IPS-NIHi7 (cell line): ENCODE measurements at regions not wholly inside any gene's neighbourhood (a gene's known extent, or its start where the extent isn't known, plus 50 kb on each side); places are given as distances from the start of the nearest gene placed in this dataset.
"Not testable (repeated sequence)": the region's sequence is repeated elsewhere in the genome, so short reads cannot be mapped to it uniquely, and the experiment has no call there.

Source experiments
- DNase-seq: peaks from one replicate; pipeline ENCODE4 v3.0.0; 2012; ENCODE audit warnings: mixed read lengths; ENCODE audit errors: extremely low spot score

DNA sequence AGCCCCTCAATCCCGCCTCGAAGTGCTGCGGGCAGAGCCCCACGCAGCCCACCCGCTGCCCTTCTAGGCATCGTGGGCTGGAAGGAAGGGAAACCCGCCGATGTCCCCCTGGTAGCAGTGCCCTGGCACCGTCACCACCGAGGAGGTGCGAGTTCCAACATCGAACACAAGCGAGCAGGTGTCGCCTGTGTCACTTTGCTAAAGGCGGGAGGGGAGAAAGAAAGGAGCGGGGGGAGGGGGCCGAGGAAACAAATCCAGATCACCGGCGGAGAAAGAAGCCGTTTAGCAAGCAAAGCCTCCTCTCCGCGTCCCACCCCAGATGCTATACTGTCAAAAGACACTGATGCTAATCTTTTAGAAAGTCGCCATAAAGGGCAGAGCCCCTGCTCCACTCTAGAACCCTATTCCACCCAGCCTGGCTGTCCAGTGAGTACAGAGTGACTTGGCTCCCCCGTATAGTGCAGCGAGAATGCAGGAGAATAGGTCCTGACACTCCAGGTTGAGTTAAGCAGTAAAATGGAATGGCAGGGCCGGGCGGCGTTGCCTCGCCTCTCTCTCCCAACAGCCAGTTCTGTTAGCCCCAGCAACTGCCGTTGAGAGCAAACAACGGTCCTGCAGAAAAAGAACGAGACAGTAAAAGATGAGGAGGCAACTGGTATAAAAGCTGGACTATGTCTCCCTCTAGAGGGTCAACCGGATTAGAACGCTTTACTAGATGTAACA lies 67.9 kb upstream of the USP15 start:
- peak; percentile 80 for DNase-seq

DNA sequence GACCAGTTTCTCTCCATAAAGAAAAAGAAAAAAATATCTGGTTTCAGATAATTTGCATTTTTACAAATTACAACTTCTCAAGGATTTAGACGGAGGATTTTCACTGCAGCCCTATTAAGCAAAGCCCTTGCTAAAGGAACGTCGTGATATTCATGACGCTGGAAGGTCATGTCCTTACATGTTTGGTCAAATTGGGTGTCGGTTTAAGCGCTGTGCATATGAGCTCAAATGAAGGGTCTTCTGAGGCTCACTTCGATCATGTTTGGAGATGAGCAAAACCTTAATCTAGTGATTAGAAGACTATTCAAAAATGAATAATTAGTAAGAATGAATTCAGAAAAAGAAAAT lies 67.3 kb upstream of the USP15 start:
- DNase-seq, result no peak

DNA sequence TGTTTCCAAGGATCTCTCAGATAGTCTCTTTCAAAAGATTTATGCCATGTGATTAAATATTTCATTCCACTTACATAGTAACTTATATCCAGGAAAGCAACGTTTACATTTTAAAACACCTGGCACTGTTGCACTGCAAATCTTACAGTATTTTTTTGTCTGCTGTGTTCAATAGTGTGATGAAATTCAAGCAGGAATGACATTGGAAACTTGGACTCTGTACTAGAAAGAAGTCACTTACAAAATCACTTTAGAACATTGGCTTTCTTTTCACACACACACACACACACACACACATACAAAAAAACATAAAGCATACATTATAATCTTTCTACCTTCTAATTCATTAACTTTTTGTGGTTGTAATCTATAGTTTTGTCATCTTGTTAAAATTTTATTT lies 66.2 kb upstream of the USP15 start:
- DNase-seq, result no peak

DNA sequence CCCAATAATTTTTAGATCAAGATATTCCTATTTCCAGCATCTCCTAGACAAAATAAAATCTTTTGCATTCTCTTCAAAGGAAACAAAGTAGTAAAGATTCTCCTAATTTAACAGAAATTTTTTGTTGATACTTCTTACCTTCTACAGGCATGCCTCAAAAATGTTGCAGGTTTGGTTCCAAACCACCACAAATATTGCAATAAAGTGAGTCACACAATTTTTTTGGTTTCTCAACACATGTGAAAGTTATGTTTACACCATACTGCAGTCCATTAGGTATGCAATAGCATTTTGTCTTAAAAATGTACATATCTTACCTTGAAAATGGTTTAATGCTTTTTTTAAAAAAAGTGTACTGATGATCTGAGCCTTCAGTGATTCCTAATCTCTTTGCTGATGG lies 65.6 kb upstream of the USP15 start:
- DNase-seq, result no peak

DNA sequence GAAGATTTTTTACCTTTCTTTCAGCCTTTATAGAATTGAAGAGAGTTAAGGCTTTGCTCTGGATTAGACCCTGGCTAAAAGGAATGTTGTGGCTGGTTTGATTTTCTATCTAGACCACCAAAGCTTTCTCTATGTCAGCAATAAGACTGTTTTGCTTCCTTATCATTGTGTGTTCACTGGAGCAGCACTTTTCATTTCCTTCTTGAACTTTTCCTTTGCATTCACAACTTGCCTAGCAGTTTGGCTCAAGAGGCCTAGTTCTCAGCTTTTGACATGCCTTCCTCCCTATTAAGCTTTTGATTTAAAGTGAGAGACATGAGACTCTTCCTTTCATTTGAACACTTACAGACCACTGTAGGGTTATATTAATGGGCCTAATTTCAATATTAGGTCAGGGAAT lies 64.1 kb upstream of the USP15 start:
- no peak for DNase-seq

DNA sequence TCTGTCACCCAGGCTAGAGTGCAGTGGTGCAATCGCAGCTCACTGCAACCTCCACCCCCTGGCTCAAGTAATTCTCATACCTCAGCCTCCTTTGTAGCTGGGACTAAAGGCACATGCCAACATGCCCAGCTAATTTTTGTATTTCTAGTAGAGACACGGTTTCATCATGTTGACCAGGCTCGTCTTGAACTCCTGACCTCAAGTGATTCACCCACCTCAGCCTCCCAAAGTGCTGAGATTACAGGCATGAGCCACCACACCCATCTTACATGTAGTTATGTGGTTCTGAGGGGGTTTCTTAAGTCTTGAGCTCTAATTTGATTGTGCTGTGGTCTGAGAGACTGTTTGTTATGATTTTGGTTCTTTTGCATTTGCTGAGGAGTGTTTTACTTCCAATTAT lies 57.3 kb upstream of the USP15 start:
- not testable (repeated sequence) for DNase-seq

DNA sequence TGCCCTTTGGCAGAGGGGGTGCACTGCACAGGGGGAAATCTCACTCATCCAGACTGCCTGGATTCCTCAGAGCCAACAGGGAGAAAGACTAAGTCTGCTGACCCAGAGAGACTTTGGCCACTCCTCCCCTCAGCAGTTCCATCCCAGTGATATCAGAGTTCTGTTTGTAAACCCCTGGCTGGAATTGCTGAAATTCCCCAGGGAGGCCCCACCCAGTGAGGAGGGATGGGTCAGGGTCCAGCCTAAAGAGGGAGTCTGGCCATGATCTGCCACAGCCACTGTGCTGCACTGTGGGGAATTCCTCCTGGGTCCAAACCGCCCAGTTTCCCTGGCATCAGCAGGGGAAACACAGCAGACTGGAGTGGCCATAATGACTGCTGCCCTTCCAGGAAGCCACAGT lies 54.9 kb upstream of the USP15 start:
- peak; percentile 11 for DNase-seq

DNA sequence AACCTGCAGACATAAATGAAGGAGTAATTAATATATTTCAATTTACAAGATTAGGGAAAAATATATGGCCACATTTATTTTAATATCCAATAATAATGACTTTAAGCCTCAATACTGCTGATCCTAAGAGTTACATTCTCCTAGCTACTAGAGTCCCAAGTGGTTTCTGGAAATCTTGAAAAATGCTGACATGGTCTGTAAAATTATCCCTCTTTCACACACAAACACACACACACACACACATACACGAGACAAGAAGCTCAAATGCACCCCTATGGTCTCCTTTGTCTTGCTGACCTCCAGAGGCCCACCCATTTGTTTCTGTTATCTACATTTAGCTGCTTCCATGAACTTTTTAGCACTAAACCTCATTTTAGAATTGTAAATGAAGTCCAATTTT lies 53.0 kb upstream of the USP15 start:
- no peak for DNase-seq
